ENCODE measurements at regions not wholly inside any gene's neighbourhood (a gene's known extent, or its start where the extent isn't known, plus 50 kb on each side); places are given as distances from the start of the nearest gene placed in this dataset.

GRCh38 chr12:111178181-111179081 lies 190.5 kb downstream of the PHETA1 start:
- H3K27ac ChIP-seq = peak overlapping the region; percentile 85
- TF ChIP-seq CTCF (conservative IDR thresholded peaks at IDR 0.05) = no peak

- no peak for TF ChIP-seq CTCF (conservative IDR thresholded peaks at IDR 0.05)
- no peak overlapping the region for H3K27ac ChIP-seq
Observed at GRCh38 chr12:111175396-111176094, 193.3 kb downstream of the PHETA1 start.

- no peak for TF ChIP-seq CTCF (conservative IDR thresholded peaks at IDR 0.05)
- no peak overlapping the region for H3K27ac ChIP-seq
Observed at GRCh38 chr12:111174961-111175345, 193.9 kb downstream of the PHETA1 start.

GRCh38 chr12:111174251-111174960 lies 194.5 kb downstream of the PHETA1 start:
- TF ChIP-seq CTCF (conservative IDR thresholded peaks at IDR 0.05) = peak; percentile 57
- H3K27ac ChIP-seq = no peak overlapping the region

- no peak for TF ChIP-seq CTCF (conservative IDR thresholded peaks at IDR 0.05)
- H3K27ac ChIP-seq = no peak overlapping the region
Observed at GRCh38 chr12:111173836-111174235, 195.1 kb downstream of the PHETA1 start.

GRCh38 chr12:111173391-111173790 lies 195.5 kb downstream of the PHETA1 start:
- TF ChIP-seq CTCF (conservative IDR thresholded peaks at IDR 0.05) = no peak
- no peak overlapping the region for H3K27ac ChIP-seq

- no peak overlapping the region for H3K27ac ChIP-seq
- no peak for TF ChIP-seq CTCF (conservative IDR thresholded peaks at IDR 0.05)
Observed at GRCh38 chr12:111172786-111173185, 196.1 kb downstream of the PHETA1 start.
